ENCODE measurements at regions not wholly inside any gene's neighbourhood (a gene's known extent, or its start where the extent isn't known, plus 50 kb on each side); places are given as distances from the start of the nearest gene placed in this dataset.
"Not testable (repeated sequence)": the region's sequence is repeated elsewhere in the genome, so short reads cannot be mapped to it uniquely, and the experiment has no call there.

DNA sequence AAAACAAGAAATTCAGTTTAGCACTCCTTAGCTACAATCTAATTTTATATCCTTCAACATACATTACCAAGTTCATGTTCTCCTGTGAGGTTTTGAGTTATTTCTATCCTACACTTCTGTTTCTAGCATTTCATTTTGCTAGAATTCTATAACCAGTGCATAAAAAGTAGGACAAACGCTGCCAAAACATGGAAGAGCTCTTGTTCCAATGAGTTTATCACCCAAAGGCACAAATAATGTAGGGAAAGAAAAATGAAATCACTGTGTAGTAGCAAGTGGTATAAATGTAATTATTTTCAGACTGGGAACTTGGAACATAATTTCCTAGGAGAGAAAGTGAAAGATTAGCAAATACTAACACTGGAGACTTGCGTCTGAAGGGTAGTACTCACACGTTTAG is 413.3 kb upstream of the NRSN1 start:
- DNase-seq, result no peak

GRCh38 chr6:23713211-23713610 is 412.8 kb upstream of the NRSN1 start:
- DNase-seq, result no peak

DNA sequence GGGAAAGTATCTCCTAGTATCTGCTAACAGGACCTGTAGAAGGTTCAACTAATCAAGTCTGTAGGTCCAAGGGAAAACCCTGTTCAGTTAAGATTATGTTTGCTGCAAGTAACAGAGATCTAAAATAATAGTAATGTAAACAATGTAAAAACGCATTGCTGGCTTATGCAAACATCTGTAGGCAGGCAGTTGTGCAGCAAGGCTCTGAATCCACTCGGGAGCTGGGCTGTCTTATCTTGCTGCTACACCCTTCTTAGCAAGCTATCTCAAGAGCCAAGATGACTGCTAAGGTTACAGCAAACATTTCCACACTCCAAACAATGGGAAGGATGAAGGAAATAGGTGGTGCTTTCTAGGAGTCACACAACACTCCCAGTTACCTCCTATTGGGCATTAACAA is 397.3 kb upstream of the NRSN1 start:
- DNase-seq, result no peak

DNA sequence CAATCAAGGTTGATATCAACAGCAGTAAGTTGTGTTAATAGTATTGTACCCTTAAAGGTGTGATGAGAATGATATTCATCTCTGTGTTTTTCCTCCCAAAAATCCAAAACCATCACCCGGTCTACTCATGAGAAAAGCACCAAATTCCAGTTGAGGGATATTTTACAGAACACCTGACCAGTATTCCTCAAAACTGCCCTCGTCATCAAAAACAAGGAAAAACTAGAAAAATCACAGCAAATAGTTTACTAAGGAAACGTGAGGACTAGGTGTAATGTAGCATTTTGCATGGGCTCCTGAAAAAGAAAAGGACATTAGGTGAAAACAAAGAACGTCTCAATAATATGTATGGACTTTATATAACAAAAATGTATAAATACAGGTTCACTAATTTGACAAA is 394.4 kb upstream of the NRSN1 start:
- no peak for DNase-seq

DNA sequence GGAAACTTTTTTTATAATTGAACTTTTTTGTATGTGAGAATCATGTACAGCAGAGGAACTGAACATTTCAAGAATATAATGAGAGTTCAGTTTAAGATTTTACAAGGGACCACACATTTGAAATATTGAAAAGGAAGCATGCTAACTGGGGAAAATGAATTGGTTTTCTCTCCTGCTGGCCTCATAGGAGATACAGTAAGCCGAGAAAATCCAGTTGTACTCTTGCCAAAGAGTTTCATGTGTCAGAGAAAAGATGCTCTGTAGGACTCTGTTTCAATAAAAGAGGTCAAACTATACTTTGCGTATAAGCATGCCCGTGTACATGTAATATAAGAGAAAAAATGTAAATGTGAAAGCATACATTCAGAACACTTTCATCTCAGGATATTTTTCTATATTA is 393.5 kb upstream of the NRSN1 start:
- no peak for DNase-seq

- no peak for DNase-seq
These were observed 390.9 kb upstream of the NRSN1 start for GRCh38 chr6:23735151-23735550.

- DNase-seq, result no peak
These were observed 389.4 kb upstream of the NRSN1 start for GRCh38 chr6:23736577-23736976.

DNA sequence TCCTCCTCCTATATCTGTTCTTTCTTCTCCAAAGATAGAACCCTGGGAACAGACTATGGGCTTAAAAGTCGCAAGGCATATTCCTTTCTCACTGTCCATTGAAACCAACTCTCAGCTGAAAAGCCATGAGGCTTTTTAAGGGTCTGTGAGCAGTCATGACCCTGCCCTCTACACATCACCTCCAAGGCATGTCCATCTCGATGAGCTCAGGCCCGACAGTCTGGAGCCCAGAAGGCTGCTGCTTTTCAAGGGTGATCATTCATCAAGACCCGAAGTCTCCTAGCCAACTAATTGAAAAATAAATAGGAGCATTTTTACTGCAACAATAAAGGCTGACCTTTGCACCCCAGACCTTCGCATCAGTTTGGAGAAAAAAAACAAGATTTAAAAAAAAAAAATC is 378.8 kb upstream of the NRSN1 start:
- DNase-seq, result no peak

DNA sequence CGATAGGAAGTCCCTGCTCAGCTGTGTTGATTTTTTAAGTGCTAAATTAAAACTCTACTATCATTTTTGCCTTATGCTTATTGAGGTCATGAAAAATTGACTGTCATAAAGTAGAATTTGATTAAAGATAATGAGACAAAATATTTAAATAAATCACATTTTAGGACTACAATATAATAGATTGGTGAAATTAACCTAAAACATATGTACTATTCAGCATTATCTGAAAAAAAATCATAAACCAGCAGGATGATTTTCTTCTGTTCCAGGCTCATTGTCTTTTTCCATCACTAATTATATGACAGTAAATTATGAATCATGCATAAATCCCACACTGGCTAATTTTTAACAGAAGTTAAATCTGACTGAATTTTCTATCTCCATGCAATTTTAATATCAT is 373.6 kb upstream of the NRSN1 start:
- no peak for DNase-seq

- DNase-seq, result no peak
These were observed 371.8 kb upstream of the NRSN1 start for GRCh38 chr6:23754197-23754596.

GRCh38 chr6:23775127-23775526 is 350.9 kb upstream of the NRSN1 start:
- DNase-seq, result no peak

- DNase-seq, result no peak
These were observed 342.1 kb upstream of the NRSN1 start for GRCh38 chr6:23783901-23784300.

GRCh38 chr6:23784301-23784919 is 341.6 kb upstream of the NRSN1 start:
- DNase-seq, result no peak

GRCh38 chr6:23790756-23791155 is 335.3 kb upstream of the NRSN1 start:
- DNase-seq, result no peak

GRCh38 chr6:23797041-23797440 is 329.0 kb upstream of the NRSN1 start:
- DNase-seq, result no peak

DNA sequence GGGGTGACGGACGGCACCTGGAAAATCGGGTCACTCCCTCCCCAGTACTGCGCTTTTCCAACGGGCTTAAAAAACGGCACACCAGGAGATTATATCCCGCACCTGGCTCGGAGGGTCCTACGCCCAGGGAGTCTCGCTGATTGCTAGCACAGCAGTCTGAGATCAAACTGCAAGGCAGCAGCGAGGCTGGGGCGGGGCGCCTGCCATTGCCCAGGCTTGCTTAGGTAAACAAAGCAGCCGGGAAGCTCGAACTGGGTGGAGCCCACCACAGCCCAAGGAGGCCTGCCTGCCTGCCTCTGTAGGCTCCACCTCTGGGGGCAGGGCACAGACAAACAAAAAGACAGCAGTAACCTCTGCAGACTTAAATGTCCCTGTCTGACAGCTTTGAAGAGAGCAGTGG is 321.7 kb upstream of the NRSN1 start:
- not testable (repeated sequence) for DNase-seq

- DNase-seq, result not testable (repeated sequence)
These were observed 304.9 kb upstream of the NRSN1 start for GRCh38 chr6:23821141-23821540.

DNA sequence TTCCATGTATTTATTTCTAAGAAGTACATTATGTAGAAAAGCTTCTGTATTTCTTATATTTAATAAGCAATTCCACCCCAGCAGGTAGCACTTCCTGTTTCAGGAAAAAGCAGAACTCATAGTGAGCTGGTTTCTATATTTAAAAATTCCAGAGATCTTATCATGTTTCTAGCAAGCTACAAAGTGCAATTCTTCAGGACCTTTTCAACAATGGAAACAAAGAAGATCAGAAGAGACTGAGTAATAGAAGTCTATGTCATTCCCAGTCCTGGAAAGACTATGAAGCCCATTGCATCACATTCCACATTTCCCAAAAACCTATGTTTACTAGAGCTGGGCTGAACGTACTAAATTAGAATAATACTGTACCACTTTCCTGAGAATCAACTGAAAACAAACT is 302.6 kb upstream of the NRSN1 start:
- no peak for DNase-seq

DNA sequence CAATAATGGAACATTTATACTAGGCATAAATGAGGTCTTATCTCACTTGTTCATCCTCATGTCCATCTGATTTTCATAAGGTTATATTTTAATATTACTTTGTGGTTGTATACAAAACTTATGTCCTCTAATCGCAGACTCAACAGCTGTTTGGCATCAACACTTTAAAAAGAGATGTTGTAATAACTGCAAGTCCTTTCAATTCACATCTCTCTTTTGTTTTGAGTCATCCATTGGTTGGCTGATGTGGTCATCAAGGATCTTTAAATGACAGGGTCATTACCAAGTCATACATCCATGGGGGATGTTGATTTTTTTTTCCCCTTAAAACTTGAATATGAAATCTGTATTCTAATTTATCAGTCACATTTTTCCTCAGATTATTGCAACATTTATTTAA is 299.4 kb upstream of the NRSN1 start:
- no peak for DNase-seq

DNA sequence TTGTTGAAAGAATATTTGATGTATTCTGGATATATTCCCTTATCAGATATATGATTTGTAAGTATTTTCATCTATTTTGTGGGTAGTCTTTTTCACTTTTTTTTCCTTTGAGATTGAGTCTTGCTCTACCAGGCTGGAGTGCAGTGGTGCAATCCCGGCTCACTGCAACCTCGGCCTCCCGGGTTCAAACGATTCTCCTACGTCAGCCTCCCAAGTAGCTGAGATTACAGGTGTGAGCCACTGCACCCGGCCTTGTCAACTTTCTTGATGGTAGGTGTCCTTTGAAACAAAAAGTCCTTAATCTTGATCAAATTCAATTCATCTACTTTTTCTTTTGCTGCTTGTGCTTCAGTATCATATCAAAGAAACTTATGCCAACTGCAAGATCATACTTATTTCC is 297.2 kb upstream of the NRSN1 start:
- no peak for DNase-seq

GRCh38 chr6:23841116-23841515 is 284.9 kb upstream of the NRSN1 start:
- DNase-seq, result no peak

GRCh38 chr6:23842760-23843159 is 283.3 kb upstream of the NRSN1 start:
- no peak for DNase-seq

DNA sequence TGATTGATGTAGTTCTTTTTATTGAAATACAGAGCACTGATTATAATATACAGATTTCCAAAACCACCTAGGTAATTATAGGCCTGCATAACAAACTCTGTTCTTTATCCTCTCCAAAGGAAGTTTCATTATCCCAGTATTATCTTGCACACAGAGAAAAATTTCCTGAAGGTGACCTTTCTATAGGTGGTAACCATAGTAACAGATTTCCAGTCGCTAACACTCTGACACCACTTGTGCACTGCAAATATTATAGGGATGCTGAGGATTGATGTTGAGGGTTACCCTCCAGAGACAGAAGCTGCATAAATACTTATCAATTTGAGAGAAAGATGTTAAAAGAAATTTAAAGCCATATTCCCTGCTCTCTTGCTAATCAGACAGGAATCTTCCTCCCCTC is 274.5 kb upstream of the NRSN1 start:
- no peak for DNase-seq

DNA sequence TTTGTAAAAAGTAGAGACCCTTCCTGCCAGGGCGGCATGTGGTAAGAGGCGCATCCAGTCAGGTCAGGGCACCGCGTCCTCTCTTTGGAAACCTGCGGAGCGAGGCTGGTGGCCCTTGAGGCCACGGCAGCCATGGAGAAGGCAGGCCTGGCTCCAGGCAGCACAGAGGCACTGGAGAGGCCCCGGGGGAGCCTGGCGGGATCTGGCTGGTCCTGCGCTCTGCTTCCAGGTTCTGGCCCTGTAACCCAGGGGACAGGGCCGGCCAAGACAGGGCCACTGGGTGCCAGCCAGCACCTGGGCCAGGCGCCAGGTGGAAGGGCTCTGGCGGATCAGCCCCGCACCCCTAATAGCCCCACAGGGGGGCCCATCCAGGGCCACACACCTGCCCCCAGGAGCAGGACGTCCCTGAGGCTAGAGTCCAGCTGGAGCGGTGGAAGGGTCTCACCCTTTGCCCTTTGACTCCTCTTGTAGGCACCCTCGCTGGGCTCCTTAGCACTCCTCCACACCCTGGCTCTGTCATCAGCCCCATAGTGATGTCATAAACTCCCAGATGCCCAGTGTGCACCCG is 272.4 kb upstream of the NRSN1 start:
- DNase-seq, result not testable (repeated sequence)

Measured in nucleus accumbens (tissue), 56 donors.